PC-3 (cell line): ENCODE measurements at regions not wholly inside any gene's neighbourhood (a gene's known extent, or its start where the extent isn't known, plus 50 kb on each side); places are given as distances from the start of the nearest gene placed in this dataset.

Experiments
- ATAC-seq: fragments of 200-7000 bp; cut with Tn5 transposase; 2 replicates; pipeline ENCODE4 v1.9.1; 2020; ENCODE audit warnings: mild to moderate bottlenecking, moderate library complexity
- BruUV-seq: library from RNA; stranded (reverse); fragments of 400-500 nt; replicated peaks from 2 replicates; lab custom pipeline; 2021; lab: Mats Ljungman, UMichigan
- CTCF ChIA-PET: fragments of 300-600 bp; sonication (Branson Sonifier 250); formaldehyde crosslinking; loops from one replicate; lab custom pipeline; 2022; ENCODE audit warnings: antibody characterized with exemption; lab: Charles Lee
- POLR2A ChIA-PET: fragments of 300-600 bp; sonication (Branson Sonifier 250); formaldehyde crosslinking; loops from one replicate; lab custom pipeline; 2022; ENCODE audit warnings: antibody characterized with exemption; ENCODE audit not compliant: unreplicated experiment; lab: Charles Lee
- DNase-seq: peaks from one replicate; pipeline ENCODE4 v3.0.0-alpha.2; 2015
- H2AFZ ChIP-seq: fragments of 300-600 bp; sonication (generic); 2 replicates; pipeline ENCODE4 v1.6.0; 2016; ENCODE audit warnings: antibody characterized with exemption, low read length
- H3F3A ChIP-seq: fragments of 300-600 bp; sonication (generic); one replicate; pipeline ENCODE4 v1.6.0; 2017; ENCODE audit warnings: antibody characterized with exemption, low read length, control low read depth, mild to moderate bottlenecking; ENCODE audit not compliant: unreplicated experiment
- H3K27ac ChIP-seq: fragments of 300-600 bp; sonication (generic); 2 replicates; pipeline ENCODE4 v1.5.1; 2016; ENCODE audit warnings: mild to moderate bottlenecking, low read length
- H3K27me3 ChIP-seq: fragments of 300-600 bp; sonication (generic); 2 replicates; pipeline ENCODE4 v1.6.1; 2016; ENCODE audit warnings: low read length, mixed read lengths
- H3K36me3 ChIP-seq: fragments of 300-600 bp; sonication (generic); 2 replicates; pipeline ENCODE4 v1.6.1; 2016; ENCODE audit warnings: low read depth, mixed run types, low read length, mixed read lengths
- H3K4me1 ChIP-seq: fragments of 300-600 bp; sonication (generic); 2 replicates; pipeline ENCODE4 v1.5.1; 2016; ENCODE audit warnings: low read length; ENCODE audit not compliant: insufficient read depth
- H3K4me2 ChIP-seq: fragments of 300-600 bp; sonication (generic); 2 replicates; pipeline ENCODE4 v1.6.0; 2016; ENCODE audit warnings: low read length
- H3K4me3 ChIP-seq: fragments of 300-600 bp; sonication (generic); 2 replicates; pipeline ENCODE4 v1.5.1; 2016; ENCODE audit warnings: mild to moderate bottlenecking, low read length, mixed read lengths
- H3K79me2 ChIP-seq: fragments of 300-600 bp; sonication (generic); 2 replicates; pipeline ENCODE4 v1.6.1; 2017; ENCODE audit warnings: low read length, mixed read lengths
- H3K9ac ChIP-seq: fragments of 300-600 bp; sonication (generic); 2 replicates; pipeline ENCODE4 v1.6.0; 2016; ENCODE audit warnings: mild to moderate bottlenecking, low read length
- H3K9me2 ChIP-seq: fragments of 300-600 bp; sonication (generic); replicated peaks from 2 replicates; pipeline ENCODE4 v1.6.1; 2016; ENCODE audit warnings: mixed run types, low read length, mixed read lengths
- H3K9me3 ChIP-seq: fragments of 300-600 bp; sonication (generic); 2 replicates; pipeline ENCODE4 v1.6.1; 2016; ENCODE audit warnings: low read length, mixed read lengths
- H4K20me1 ChIP-seq: fragments of 300-600 bp; sonication (generic); 2 replicates; pipeline ENCODE4 v1.6.1; 2016; ENCODE audit warnings: low read length, mixed read lengths
- EZH2 ChIP-seq: fragments of 300-600 bp; sonication (generic); IDR thresholded peaks from one replicate; pipeline ENCODE4 v1.6.1; 2017; ENCODE audit warnings: antibody characterized with exemption, mild to moderate bottlenecking, low read length; ENCODE audit not compliant: unreplicated experiment
- EZH2phosphoT487 ChIP-seq: fragments of 300-600 bp; sonication (generic); IDR thresholded peaks from 2 replicates; pipeline ENCODE4 v1.6.1; 2018; ENCODE audit warnings: mild to moderate bottlenecking, antibody characterized with exemption, low read length, borderline replicate concordance
- intact Hi-C: fragments of 100-400 bp; cut with micrococcal nuclease; formaldehyde crosslinking; loops from 2 replicates; pipeline ENCODE4 v1.9.0; 2023
- TF ChIP-seq, protein P1 (sequence below): fragments of 300-600 bp; sonication (generic); conservative IDR thresholded peaks from 2 replicates; pipeline ENCODE4 v1.5.1; 2017; ENCODE audit warnings: antibody characterized with exemption, low read depth, mild to moderate bottlenecking, low read length

DNA sequence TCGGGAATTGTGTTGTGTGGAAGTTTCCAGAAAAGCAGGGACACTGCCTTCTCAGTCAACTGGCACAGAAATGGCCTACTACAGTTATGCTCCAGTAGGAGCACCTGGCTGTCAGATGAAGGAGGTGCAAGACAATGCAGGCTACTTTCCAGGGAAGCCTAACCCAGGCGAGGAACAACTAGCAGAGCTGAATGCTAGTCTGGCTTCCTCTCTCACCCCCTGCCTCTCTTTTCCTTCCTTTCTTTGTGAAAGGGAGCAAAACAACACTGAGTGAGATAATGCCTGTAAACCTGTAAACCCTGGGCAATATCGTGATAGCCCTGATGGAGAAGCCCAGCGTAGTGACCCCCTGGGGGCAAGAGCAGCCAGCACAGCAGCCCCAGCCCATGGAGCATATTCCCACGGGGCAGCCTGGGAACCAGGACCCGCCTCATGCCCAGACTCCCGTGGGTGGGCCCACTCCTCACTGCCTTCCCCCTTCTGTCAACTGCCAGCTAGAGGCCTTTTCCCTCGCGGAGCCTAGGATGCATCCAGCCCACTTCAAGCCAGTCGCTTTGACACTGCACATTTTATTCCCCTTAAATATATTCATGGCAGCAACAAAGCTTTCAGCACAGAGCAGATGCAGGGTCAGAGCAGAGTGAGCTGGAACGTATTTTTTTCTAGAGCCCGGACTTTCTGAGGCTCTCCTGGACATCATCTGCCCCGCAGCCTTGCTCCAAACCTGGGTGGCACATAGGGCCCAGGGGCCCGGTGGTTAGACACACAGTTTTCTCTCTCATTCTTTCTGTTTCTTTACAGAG is 77.0 kb downstream of the PDCL3 start:
- ChIA-PET POLR2A (no interaction called here), CTCF (no interaction called here)
- peaks cover 15% of the 10 kb centered on the region for H3K27me3 ChIP-seq
- no peaks in the 10 kb centered on the region for H3K4me1 ChIP-seq
- intact Hi-C loops: no loop called here
- DNase-seq (no peak), ATAC-seq (no peak)
- no peak overlapping the region for H3K4me2 ChIP-seq
- no peaks in the 10 kb centered on the region for H3K9me2 ChIP-seq
- no peak overlapping the region for H3K27ac ChIP-seq
- no TSS peak for BruUV-seq
- H4K20me1 ChIP-seq: no peaks in the 10 kb centered on the region
- TF ChIP-seq, protein P1, sequence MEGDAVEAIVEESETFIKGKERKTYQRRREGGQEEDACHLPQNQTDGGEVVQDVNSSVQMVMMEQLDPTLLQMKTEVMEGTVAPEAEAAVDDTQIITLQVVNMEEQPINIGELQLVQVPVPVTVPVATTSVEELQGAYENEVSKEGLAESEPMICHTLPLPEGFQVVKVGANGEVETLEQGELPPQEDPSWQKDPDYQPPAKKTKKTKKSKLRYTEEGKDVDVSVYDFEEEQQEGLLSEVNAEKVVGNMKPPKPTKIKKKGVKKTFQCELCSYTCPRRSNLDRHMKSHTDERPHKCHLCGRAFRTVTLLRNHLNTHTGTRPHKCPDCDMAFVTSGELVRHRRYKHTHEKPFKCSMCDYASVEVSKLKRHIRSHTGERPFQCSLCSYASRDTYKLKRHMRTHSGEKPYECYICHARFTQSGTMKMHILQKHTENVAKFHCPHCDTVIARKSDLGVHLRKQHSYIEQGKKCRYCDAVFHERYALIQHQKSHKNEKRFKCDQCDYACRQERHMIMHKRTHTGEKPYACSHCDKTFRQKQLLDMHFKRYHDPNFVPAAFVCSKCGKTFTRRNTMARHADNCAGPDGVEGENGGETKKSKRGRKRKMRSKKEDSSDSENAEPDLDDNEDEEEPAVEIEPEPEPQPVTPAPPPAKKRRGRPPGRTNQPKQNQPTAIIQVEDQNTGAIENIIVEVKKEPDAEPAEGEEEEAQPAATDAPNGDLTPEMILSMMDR: no peak
- no peak for TF ChIP-seq EZH2
- TF ChIP-seq EZH2phosphoT487: no peak
- H3K9me3 ChIP-seq: no peaks in the 10 kb centered on the region
- no peak overlapping the region for H2AFZ ChIP-seq
- H3K9ac ChIP-seq: no peak overlapping the region
- H3K79me2 ChIP-seq: no peaks in the 10 kb centered on the region
- no peak overlapping the region for H3K4me3 ChIP-seq
- H3K36me3 ChIP-seq: no peaks in the 10 kb centered on the region
- H3F3A ChIP-seq: no peaks in the 10 kb centered on the region

DNA sequence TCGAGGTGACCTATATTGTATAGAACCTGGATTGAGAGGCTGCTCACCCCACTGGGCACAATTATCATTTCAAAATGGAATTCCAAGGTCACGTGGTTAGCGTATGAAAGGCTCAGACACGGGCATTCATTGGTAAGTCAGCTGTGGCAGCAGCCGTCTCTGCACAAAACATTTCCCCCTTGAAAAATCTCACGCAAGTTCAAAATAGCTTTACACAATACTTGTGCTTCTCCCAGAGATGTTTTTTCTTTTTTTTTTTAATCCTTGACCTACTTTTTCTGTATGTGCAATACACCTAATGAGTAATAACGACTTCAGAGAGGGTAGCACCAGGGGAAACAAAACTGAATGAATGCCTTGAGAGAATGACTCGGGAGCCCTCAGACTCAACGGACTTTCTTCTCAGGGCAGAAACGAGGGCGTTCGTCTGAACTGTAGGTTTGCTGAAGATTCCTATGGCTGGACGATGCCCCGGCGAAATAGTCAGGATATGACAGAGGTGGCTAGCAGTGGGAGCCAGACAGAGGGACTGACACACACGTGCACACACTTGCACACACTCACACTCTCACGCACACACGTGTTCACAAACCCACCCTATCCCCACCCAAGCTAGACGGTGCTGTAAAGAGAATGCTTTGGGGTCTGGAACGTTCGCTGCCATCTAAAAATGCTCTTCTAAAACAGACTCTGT is 77.8 kb downstream of the PDCL3 start:
- Histone ChIP-seq H3K27ac (no peak overlapping the region), H3K4me2 (no peak overlapping the region), H2AFZ (no peak overlapping the region), H3F3A (no peaks in the 10 kb centered on the region), H3K9me2 (no peaks in the 10 kb centered on the region), H3K4me3 (no peak overlapping the region), H3K9me3 (no peaks in the 10 kb centered on the region), H3K9ac (no peak overlapping the region), H3K79me2 (no peaks in the 10 kb centered on the region), H3K4me1 (no peaks in the 10 kb centered on the region), H3K27me3 (peaks cover 15% of the 10 kb centered on the region), H3K36me3 (no peaks in the 10 kb centered on the region), H4K20me1 (no peaks in the 10 kb centered on the region)
- intact Hi-C loops: no loop called here
- no TSS peak for BruUV-seq
- ATAC-seq (no peak), DNase-seq (no peak)
- POLR2A ChIA-PET: no interaction called here
- CTCF ChIA-PET: no interaction called here
- TF ChIP-seq, protein P1: no peak
- no peak for TF ChIP-seq EZH2
- no peak for TF ChIP-seq EZH2phosphoT487

GRCh38 chr2:100641125-100641435 is 78.3 kb downstream of the PDCL3 start:
- Histone ChIP-seq H3K9ac (no peak overlapping the region), H4K20me1 (no peaks in the 10 kb centered on the region), H3K9me2 (no peaks in the 10 kb centered on the region), H3K9me3 (no peaks in the 10 kb centered on the region), H3K4me3 (no peak overlapping the region), H3K79me2 (no peaks in the 10 kb centered on the region), H2AFZ (no peak overlapping the region), H3K4me2 (no peak overlapping the region), H3K36me3 (no peaks in the 10 kb centered on the region), H3F3A (no peaks in the 10 kb centered on the region), H3K4me1 (no peaks in the 10 kb centered on the region), H3K27ac (no peak overlapping the region), H3K27me3 (peaks cover 15% of the 10 kb centered on the region)
- BruUV-seq: no TSS peak
- intact Hi-C loops: no loop called here
- DNase-seq (no peak), ATAC-seq (no peak)
- ChIA-PET CTCF (no interaction called here), POLR2A (no interaction called here)
- TF ChIP-seq, protein P1: no peak
- no peak for TF ChIP-seq EZH2phosphoT487
- TF ChIP-seq EZH2: no peak
